ENCODE measurements at regions not wholly inside any gene's neighbourhood (a gene's known extent, or its start where the extent isn't known, plus 50 kb on each side); places are given as distances from the start of the nearest gene placed in this dataset.

GRCh38 chr15:62579842-62580241 is 414.8 kb upstream of the C2CD4B start:
- TF ChIP-seq ZNF121 (CRISPR knock-in tag; IDR thresholded peaks at IDR 0.05) (no peak), CTCF (IDR thresholded peaks at IDR 0.05) (no peak), ZNF281 (CRISPR knock-in tag; IDR thresholded peaks at IDR 0.05) (no peak), ESRRA (CRISPR knock-in tag; IDR thresholded peaks at IDR 0.05; ENCODE audit: borderline replicate concordance) (no peak), USF2 (CRISPR knock-in tag; IDR thresholded peaks at IDR 0.05) (no peak), TCF7 (CRISPR knock-in tag; IDR thresholded peaks at IDR 0.05; ENCODE audit: low read depth) (no peak), CREB1 (CRISPR knock-in tag; IDR thresholded peaks at IDR 0.05) (no peak), EMX1 (CRISPR knock-in tag; IDR thresholded peaks at IDR 0.05) (no peak)
